Ammon's horn (tissue), 1 donor: ENCODE measurements at regions not wholly inside any gene's neighbourhood (a gene's known extent, or its start where the extent isn't known, plus 50 kb on each side); places are given as distances from the start of the nearest gene placed in this dataset.

Experiments used
- DNase-seq: peaks from one replicate; pipeline ENCODE4 v3.0.0-alpha.2; 2016; ENCODE audit warnings: low spot score

- no peak for DNase-seq
Measured at GRCh38 chr13:74000876-74001275, 133.3 kb downstream of the KLF12 start.

- no peak for DNase-seq
Measured at GRCh38 chr13:73998631-73999030, 135.6 kb downstream of the KLF12 start.

- no peak for DNase-seq
Measured at GRCh38 chr13:73997964-73998363, 136.2 kb downstream of the KLF12 start.

- DNase-seq, result no peak
Measured at GRCh38 chr13:73996569-73996968, 137.6 kb downstream of the KLF12 start.

- no peak for DNase-seq
Measured at GRCh38 chr13:73995736-73996135, 138.5 kb downstream of the KLF12 start.

- DNase-seq, result no peak
Measured at GRCh38 chr13:73993661-73994060, 140.5 kb downstream of the KLF12 start.

- no peak for DNase-seq
Measured at GRCh38 chr13:73991884-73992283, 142.3 kb downstream of the KLF12 start.

- no peak for DNase-seq
Measured at GRCh38 chr13:73991384-73991783, 142.8 kb downstream of the KLF12 start.

GRCh38 chr13:73989244-73989843 is 144.9 kb downstream of the KLF12 start:
- DNase-seq, result no peak

- DNase-seq, result no peak
Measured at GRCh38 chr13:73988461-73988860, 145.7 kb downstream of the KLF12 start.

- no peak for DNase-seq
Measured at GRCh38 chr13:73987618-73988017, 146.6 kb downstream of the KLF12 start.

GRCh38 chr13:73985783-73986182 is 148.4 kb downstream of the KLF12 start:
- no peak for DNase-seq

GRCh38 chr13:73984949-73985691 is 149.1 kb downstream of the KLF12 start:
- peak; percentile 21 for DNase-seq

- DNase-seq, result no peak
Measured at GRCh38 chr13:73984201-73984600, 150.0 kb downstream of the KLF12 start.

- no peak for DNase-seq
Measured at GRCh38 chr13:73983109-73983508, 151.1 kb downstream of the KLF12 start.

GRCh38 chr13:73981595-73981994 is 152.6 kb downstream of the KLF12 start:
- no peak for DNase-seq

GRCh38 chr13:73975767-73976166 is 158.4 kb downstream of the KLF12 start:
- DNase-seq, result no peak

- DNase-seq, result no peak
Measured at GRCh38 chr13:73974051-73974450, 160.2 kb downstream of the KLF12 start.

- no peak for DNase-seq
Measured at GRCh38 chr13:73973156-73973555, 161.0 kb downstream of the KLF12 start.

- no peak for DNase-seq
Measured at GRCh38 chr13:73972545-73972944, 161.7 kb downstream of the KLF12 start.

- DNase-seq, result no peak
Measured at GRCh38 chr13:73971481-73971880, 162.7 kb downstream of the KLF12 start.

GRCh38 chr13:73970421-73971055 is 163.7 kb downstream of the KLF12 start:
- no peak for DNase-seq

GRCh38 chr13:73967397-73968165 is 166.6 kb downstream of the KLF12 start:
- DNase-seq, result no peak
